ENCODE measurements at regions not wholly inside any gene's neighbourhood (a gene's known extent, or its start where the extent isn't known, plus 50 kb on each side); places are given as distances from the start of the nearest gene placed in this dataset.

GRCh38 chr20:3328501-3328900 lies 79.0 kb downstream of the DNAAF9 start:
- TF ChIP-seq PHF8 (IDR thresholded peaks at IDR 0.05; ENCODE audit: borderline replicate concordance, low read length) (no peak), HOXB6 (CRISPR knock-in tag; IDR thresholded peaks at IDR 0.05; ENCODE audit: borderline replicate concordance) (no peak), ETV5 (CRISPR knock-in tag; IDR thresholded peaks at IDR 0.05; ENCODE audit: low read depth) (no peak), THRA (IDR thresholded peaks at IDR 0.05) (no peak), COPS2 (conservative IDR thresholded peaks at IDR 0.05) (no peak), ZNF384 (IDR thresholded peaks at IDR 0.05; ENCODE audit: low read depth, low read length) (no peak), JUND (IDR thresholded peaks at IDR 0.05; ENCODE audit: borderline replicate concordance, low read depth, low read length) (no peak), JUND (tag; IDR thresholded peaks at IDR 0.05; ENCODE audit: borderline replicate concordance, low read depth, low read length) (no peak)
